HG02642 (cell line): ENCODE measurements at regions not wholly inside any gene's neighbourhood (a gene's known extent, or its start where the extent isn't known, plus 50 kb on each side); places are given as distances from the start of the nearest gene placed in this dataset.

Source experiments
- ATAC-seq: cut with Tn5 transposase; IDR thresholded peaks from one replicate; pipeline ENCODE4 v1.9.1; 2021; ENCODE audit warnings: mild to moderate bottlenecking; ENCODE audit not compliant: unreplicated experiment, poor library complexity

GRCh38 chr13:34750078-34750931 lies 191.8 kb upstream of the NBEA start:
- ATAC-seq: peak; percentile 56

- no peak for ATAC-seq
Observed at GRCh38 chr13:34751044-34751443, 191.0 kb upstream of the NBEA start.

- no peak for ATAC-seq
Observed at GRCh38 chr13:34751492-34751891, 190.6 kb upstream of the NBEA start.

- ATAC-seq: no peak
Observed at GRCh38 chr13:34752283-34752960, 189.6 kb upstream of the NBEA start.

- no peak for ATAC-seq
Observed at GRCh38 chr13:34756136-34756535, 185.9 kb upstream of the NBEA start.

- no peak for ATAC-seq
Observed at GRCh38 chr13:34756572-34756971, 185.5 kb upstream of the NBEA start.

GRCh38 chr13:34757441-34757840 lies 184.6 kb upstream of the NBEA start:
- ATAC-seq: no peak

- no peak for ATAC-seq
Observed at GRCh38 chr13:34758628-34759027, 183.4 kb upstream of the NBEA start.

GRCh38 chr13:34762312-34762711 lies 179.8 kb upstream of the NBEA start:
- no peak for ATAC-seq

- ATAC-seq: no peak
Observed at GRCh38 chr13:34764246-34764645, 177.8 kb upstream of the NBEA start.

- ATAC-seq: no peak
Observed at GRCh38 chr13:34765446-34766180, 176.5 kb upstream of the NBEA start.

- ATAC-seq: no peak
Observed at GRCh38 chr13:34767778-34768177, 174.3 kb upstream of the NBEA start.

- no peak for ATAC-seq
Observed at GRCh38 chr13:34772206-34772605, 169.9 kb upstream of the NBEA start.

GRCh38 chr13:34772881-34773280 lies 169.2 kb upstream of the NBEA start:
- ATAC-seq: no peak

- no peak for ATAC-seq
Observed at GRCh38 chr13:34776390-34776981, 165.6 kb upstream of the NBEA start.

GRCh38 chr13:34777089-34777913 lies 164.8 kb upstream of the NBEA start:
- ATAC-seq: no peak

- ATAC-seq: no peak
Observed at GRCh38 chr13:34777914-34778303, 164.2 kb upstream of the NBEA start.

- no peak for ATAC-seq
Observed at GRCh38 chr13:34779171-34779570, 162.9 kb upstream of the NBEA start.

- ATAC-seq: no peak
Observed at GRCh38 chr13:34793301-34793700, 148.8 kb upstream of the NBEA start.

- no peak for ATAC-seq
Observed at GRCh38 chr13:34803756-34804155, 138.3 kb upstream of the NBEA start.
